HepG2 (cell line): ENCODE measurements at regions not wholly inside any gene's neighbourhood (a gene's known extent, or its start where the extent isn't known, plus 50 kb on each side); places are given as distances from the start of the nearest gene placed in this dataset.

Experiments used
- FOSL1 ChIP-seq: sonication (generic); formaldehyde crosslinking; IDR thresholded peaks from 2 replicates; pipeline ENCODE4 v1.9.0; 2021; ENCODE audit warnings: missing genetic modification reagents, borderline replicate concordance
- NR1H2 ChIP-seq: sonication (generic); formaldehyde crosslinking; IDR thresholded peaks from 2 replicates; pipeline ENCODE4 v1.8.1; 2022; ENCODE audit warnings: low read depth, missing genetic modification reagents, borderline replicate concordance

DNA sequence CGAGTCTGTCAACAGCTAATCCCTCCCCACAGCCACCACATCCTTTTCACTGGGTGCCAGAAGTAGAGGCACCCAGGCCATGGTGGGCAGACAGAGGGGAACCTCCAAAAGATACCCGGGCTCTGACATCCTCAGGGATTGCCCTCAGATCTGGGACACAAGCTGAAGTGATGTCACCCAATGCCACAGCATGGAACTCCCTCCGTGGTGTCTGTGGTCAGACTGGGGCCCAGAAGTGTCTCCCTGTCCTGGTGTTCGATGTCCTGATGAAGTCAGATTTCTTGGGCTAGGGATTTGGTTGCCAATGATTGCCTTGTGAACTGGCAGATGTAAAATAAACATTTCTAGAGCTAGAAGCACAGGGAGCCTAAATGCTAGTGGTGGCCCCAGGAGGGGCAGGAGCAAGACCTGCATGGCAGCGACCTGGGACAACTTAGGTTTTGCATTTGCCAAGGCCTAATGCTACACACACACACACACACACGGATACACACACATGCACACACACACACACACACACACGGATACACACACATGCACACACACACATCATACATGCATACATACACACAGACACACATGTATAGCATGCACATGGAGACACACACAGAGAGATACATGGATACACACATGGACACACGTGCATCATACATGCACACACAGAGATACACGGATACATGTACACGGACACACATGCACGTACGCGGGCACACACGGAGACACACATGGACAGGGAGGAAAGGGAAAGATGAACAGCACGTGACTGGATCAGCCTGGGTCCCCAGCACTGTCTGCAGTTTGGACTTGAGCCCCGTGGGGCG, 221.0 kb downstream of the NFATC2 start:
- no peak for TF ChIP-seq FOSL1 (CRISPR knock-in tag)
- TF ChIP-seq NR1H2 (CRISPR knock-in tag) = no peak
